ENCODE measurements at regions not wholly inside any gene's neighbourhood (a gene's known extent, or its start where the extent isn't known, plus 50 kb on each side); places are given as distances from the start of the nearest gene placed in this dataset.

GRCh38 chr12:83465632-83466031, 778.9 kb downstream of the TMTC2 start:
- TF ChIP-seq TAF1 (IDR thresholded peaks at IDR 0.05; ENCODE audit: borderline replicate concordance, low read depth, low read length) (no peak), POLR2AphosphoS5 (IDR thresholded peaks at IDR 0.05; ENCODE audit: low read depth, low read length) (no peak), POLR2A (IDR thresholded peaks at IDR 0.05; ENCODE audit: low read depth, low read length) (no peak)
